HFFc6 (cell line): ENCODE measurements at regions not wholly inside any gene's neighbourhood (a gene's known extent, or its start where the extent isn't known, plus 50 kb on each side); places are given as distances from the start of the nearest gene placed in this dataset.
"Not testable (repeated sequence)": the region's sequence is repeated elsewhere in the genome, so short reads cannot be mapped to it uniquely, and the experiment has no call there.

Source experiments
- DNase-seq: peaks from one replicate; pipeline ENCODE4 v3.0.0-alpha.2; 2018
- H3K27ac Mint-ChIP-seq: 2 replicates; pipeline ENCODE4 v1.8.0; 2020; ENCODE audit warnings: mild to moderate bottlenecking, mixed read lengths
- H3K27me3 Mint-ChIP-seq: 2 replicates; pipeline ENCODE4 v1.8.0; 2021; ENCODE audit warnings: mild to moderate bottlenecking, moderate library complexity, mixed read lengths; ENCODE audit not compliant: insufficient read depth
- H3K36me3 Mint-ChIP-seq: 2 replicates; pipeline ENCODE4 v1.8.0; 2021; ENCODE audit warnings: low read depth, mixed read lengths
- H3K4me1 Mint-ChIP-seq: 2 replicates; pipeline ENCODE4 v1.8.0; 2020; ENCODE audit warnings: low read depth, mixed read lengths
- H3K4me3 Mint-ChIP-seq: 2 replicates; pipeline ENCODE4 v1.8.0; 2020; ENCODE audit warnings: mild to moderate bottlenecking, moderate library complexity, mixed read lengths
- H3K9me3 Mint-ChIP-seq: 2 replicates; pipeline ENCODE4 v1.8.0; 2020; ENCODE audit warnings: mild to moderate bottlenecking, mixed read lengths
- CTCF ChIP-seq: fragments of 200-600 bp; sonication (generic); IDR thresholded peaks from 2 replicates; pipeline ENCODE4 v1.5.0; 2021; ENCODE audit warnings: antibody characterized with exemption, mild to moderate bottlenecking

GRCh38 chr11:35046681-35047080 is 92.3 kb upstream of the CD44 start:
- no peak overlapping the region for H3K4me3 Mint-ChIP-seq
- peaks cover 27% of the 10 kb centered on the region for H3K4me1 Mint-ChIP-seq
- peaks cover 18% of the 10 kb centered on the region for H3K36me3 Mint-ChIP-seq
- TF ChIP-seq CTCF: no peak
- no peak overlapping the region for H3K27ac Mint-ChIP-seq
- no peaks in the 10 kb centered on the region for H3K27me3 Mint-ChIP-seq
- DNase-seq: no peak
- H3K9me3 Mint-ChIP-seq: peaks cover 7% of the 10 kb centered on the region; the same call in 1 of the 2 replicates

GRCh38 chr11:35047179-35047578 is 91.8 kb upstream of the CD44 start:
- no peak for DNase-seq
- TF ChIP-seq CTCF: no peak
- H3K36me3 Mint-ChIP-seq: peaks cover 18% of the 10 kb centered on the region
- no peak overlapping the region for H3K27ac Mint-ChIP-seq
- peaks cover 7% of the 10 kb centered on the region; the same call in 1 of the 2 replicates for H3K9me3 Mint-ChIP-seq
- no peaks in the 10 kb centered on the region for H3K27me3 Mint-ChIP-seq
- peaks cover 27% of the 10 kb centered on the region for H3K4me1 Mint-ChIP-seq
- no peak overlapping the region for H3K4me3 Mint-ChIP-seq

- Mint-ChIP-seq H3K4me3 (no peak overlapping the region), H3K36me3 (peaks cover 18% of the 10 kb centered on the region), H3K9me3 (peaks cover 7% of the 10 kb centered on the region; the same call in 1 of the 2 replicates), H3K27ac (no peak overlapping the region), H3K27me3 (no peaks in the 10 kb centered on the region), H3K4me1 (peaks cover 27% of the 10 kb centered on the region)
- TF ChIP-seq CTCF: no peak
- DNase-seq: no peak
Measured at GRCh38 chr11:35047769-35048168, 91.2 kb upstream of the CD44 start.

GRCh38 chr11:35048346-35048745 is 90.6 kb upstream of the CD44 start:
- Mint-ChIP-seq H3K36me3 (peaks cover 18% of the 10 kb centered on the region), H3K4me1 (peaks cover 27% of the 10 kb centered on the region)
- H3K9me3 Mint-ChIP-seq, H3K27me3 Mint-ChIP-seq, H3K27ac Mint-ChIP-seq, DNase-seq, H3K4me3 Mint-ChIP-seq: not testable (repeated sequence)

- H3K27me3 Mint-ChIP-seq: no peaks in the 10 kb centered on the region
- no peak for TF ChIP-seq CTCF
Measured at GRCh38 chr11:35049859-35050531, 89.0 kb upstream of the CD44 start.

GRCh38 chr11:35050541-35050995 is 88.4 kb upstream of the CD44 start:
- Mint-ChIP-seq H3K36me3 (peaks cover 13% of the 10 kb centered on the region), H3K4me3 (no peak overlapping the region), H3K27ac (no peak overlapping the region), H3K9me3 (peaks cover 7% of the 10 kb centered on the region; the same call in 1 of the 2 replicates), H3K27me3 (no peaks in the 10 kb centered on the region), H3K4me1 (peaks cover 27% of the 10 kb centered on the region)
- no peak for DNase-seq
- TF ChIP-seq CTCF: no peak

More at GRCh38 chr11:35049859-35050531, 89.0 kb upstream of the CD44 start:
- Mint-ChIP-seq H3K4me3 (no peak overlapping the region), H3K9me3 (peaks cover 7% of the 10 kb centered on the region; the same call in 1 of the 2 replicates), H3K36me3 (peaks cover 16% of the 10 kb centered on the region), H3K27ac (no peak overlapping the region), H3K4me1 (peaks cover 27% of the 10 kb centered on the region)
- no peak for DNase-seq
